ENCODE measurements at regions not wholly inside any gene's neighbourhood (a gene's known extent, or its start where the extent isn't known, plus 50 kb on each side); places are given as distances from the start of the nearest gene placed in this dataset.
A peak's percentile ranks its signal among the peaks of the same experiment; 100 is the strongest.
"Not testable (repeated sequence)": the region's sequence is repeated elsewhere in the genome, so short reads cannot be mapped to it uniquely, and the experiment has no call there.

DNA sequence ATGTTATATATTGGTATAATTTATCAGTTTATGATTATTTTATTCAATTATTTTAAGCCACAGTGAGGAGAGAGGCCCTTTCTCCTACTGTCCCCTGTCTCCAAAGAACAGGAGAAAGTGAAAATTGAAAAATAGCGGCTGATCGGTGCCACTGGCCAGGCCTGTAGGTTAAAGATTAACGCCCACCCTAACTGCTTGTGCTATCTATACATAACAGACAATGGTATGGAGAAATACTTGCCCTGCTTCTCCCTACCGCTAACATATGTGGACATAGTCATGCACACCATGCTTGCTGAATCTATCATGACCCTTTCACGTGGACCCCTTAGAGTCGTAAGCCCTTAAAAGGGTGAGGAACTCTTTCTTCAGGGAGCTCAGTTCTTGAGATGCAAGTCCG lies 67.5 kb downstream of the EIF1AY start:
- Mint-ChIP-seq H3K4me3 (no peak overlapping the region), H3K27me3 (ENCODE audit: low read depth) (no peaks in the 10 kb centered on the region), H3K4me1 (ENCODE audit: low read depth) (no peaks in the 10 kb centered on the region), H3K27ac (no peak overlapping the region), H3K9me3 (peaks cover 0 to 2% of the 10 kb centered on the region in 2 donors), H3K36me3 (ENCODE audit: insufficient read depth in 2 of 2) (no peaks in the 10 kb centered on the region)
- ATAC-seq (replicated peaks in 1 of 2) (no peak), DNase-seq (no peak)

DNA sequence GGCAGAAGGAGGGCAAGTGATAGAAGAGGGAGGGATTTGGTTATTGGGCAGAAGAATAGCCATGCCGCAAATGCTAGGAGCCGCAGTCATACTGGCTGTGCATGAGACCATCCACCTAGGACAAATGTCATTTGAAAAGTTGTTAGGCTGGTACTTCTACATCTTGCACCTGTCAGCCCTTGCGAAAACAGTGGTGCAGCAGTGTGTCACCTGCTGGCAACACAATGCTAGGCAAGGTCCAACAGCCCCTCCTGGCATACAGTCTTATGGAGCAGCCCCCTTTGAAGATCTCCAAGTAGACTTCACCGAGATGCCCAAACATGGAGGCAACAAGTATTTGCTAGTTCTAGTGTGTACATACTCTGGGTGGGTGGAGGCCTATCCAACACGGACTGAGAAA lies 72.7 kb downstream of the EIF1AY start:
- Mint-ChIP-seq H3K27ac (no peak overlapping the region), H3K27me3 (ENCODE audit: low read depth) (no peaks in the 10 kb centered on the region), H3K4me3 (no peak overlapping the region), H3K9me3 (no peaks in the 10 kb centered on the region), H3K4me1 (ENCODE audit: low read depth) (no peaks in the 10 kb centered on the region), H3K36me3 (ENCODE audit: insufficient read depth in 2 of 2) (no peaks in the 10 kb centered on the region)
- peak in 1 of 2 donors; percentile 35 for ATAC-seq (replicated peaks in 1 of 2)
- DNase-seq = peak in 1 of 2 donors; percentile 28

DNA sequence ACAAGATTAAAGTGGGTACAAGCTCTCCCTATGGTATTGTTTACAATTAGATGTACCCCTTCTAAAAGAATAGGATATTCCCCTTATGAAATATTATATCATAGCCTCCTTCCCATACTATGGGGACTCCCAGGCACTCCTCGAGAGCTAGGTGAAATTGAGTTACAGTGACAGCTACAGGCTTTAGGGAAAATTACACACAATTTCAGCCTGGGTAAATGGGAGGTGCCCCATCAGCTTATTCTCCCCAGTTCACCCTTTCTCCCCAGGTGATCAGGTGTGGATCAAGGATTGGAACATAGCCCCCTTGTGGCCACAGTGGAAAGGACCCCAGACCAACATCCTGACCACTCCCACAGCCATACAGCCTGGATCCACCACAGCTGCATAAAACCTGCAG lies 73.3 kb downstream of the EIF1AY start:
- H3K27me3 Mint-ChIP-seq (ENCODE audit: low read depth); H3K4me3 Mint-ChIP-seq; ATAC-seq (replicated peaks in 1 of 2); H3K9me3 Mint-ChIP-seq; H3K4me1 Mint-ChIP-seq (ENCODE audit: low read depth); H3K36me3 Mint-ChIP-seq (ENCODE audit: insufficient read depth in 2 of 2); H3K27ac Mint-ChIP-seq: not testable (repeated sequence)
- DNase-seq = peak in 1 of 2 donors; percentile 1

DNA sequence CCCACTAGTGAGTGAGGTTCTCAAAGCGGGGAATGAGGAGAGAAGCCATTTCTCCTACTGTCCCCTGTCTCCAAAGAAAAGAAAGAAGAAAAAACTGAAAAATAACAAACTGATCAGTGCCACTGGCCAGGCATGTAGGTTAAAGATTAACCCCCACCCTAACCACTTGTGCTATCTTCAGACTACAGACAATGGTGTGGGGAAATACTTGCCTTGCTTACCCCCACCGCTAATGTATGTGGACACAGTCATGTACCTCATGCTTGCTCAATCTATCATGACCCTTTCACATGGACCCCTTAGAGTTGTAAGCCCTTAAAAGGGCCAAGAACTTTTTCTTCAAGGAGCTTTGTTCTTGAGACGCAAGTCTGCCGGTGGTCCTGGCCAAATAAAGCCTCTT lies 75.9 kb downstream of the EIF1AY start:
- H3K9me3 Mint-ChIP-seq = no peaks in the 10 kb centered on the region
- ATAC-seq (replicated peaks in 1 of 2) = no peak
- no peaks in the 10 kb centered on the region for H3K36me3 Mint-ChIP-seq (ENCODE audit: insufficient read depth in 2 of 2)

DNA sequence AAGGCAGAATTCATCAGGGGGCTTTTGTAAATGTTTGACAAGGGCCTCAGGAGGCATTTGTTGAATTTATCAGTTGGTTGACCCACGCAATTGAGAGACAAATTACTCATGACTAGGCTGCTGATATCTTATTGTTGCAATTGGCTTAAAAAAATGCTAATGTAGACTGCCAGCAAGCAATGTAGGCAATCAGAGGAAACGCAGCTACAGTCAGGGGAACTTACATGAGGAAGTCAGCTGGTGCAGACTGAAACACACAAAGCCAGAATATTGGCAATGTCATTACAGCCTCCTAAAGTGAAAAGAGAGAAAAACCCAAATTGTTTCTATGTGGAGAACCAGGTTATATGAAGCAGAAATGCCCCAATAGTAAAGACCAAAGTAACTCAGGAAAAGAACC lies 83.9 kb downstream of the EIF1AY start:
- Mint-ChIP-seq H3K4me3 (no peak overlapping the region), H3K9me3 (no peaks in the 10 kb centered on the region), H3K36me3 (ENCODE audit: insufficient read depth in 2 of 2) (no peaks in the 10 kb centered on the region), H3K27me3 (ENCODE audit: low read depth) (no peaks in the 10 kb centered on the region), H3K27ac (no peak overlapping the region), H3K4me1 (ENCODE audit: low read depth) (no peaks in the 10 kb centered on the region)
- ATAC-seq (replicated peaks in 1 of 2) (no peak), DNase-seq (no peak)

More for the DNA sequence above, 75.9 kb downstream of the EIF1AY start:
- no peaks in the 10 kb centered on the region for H3K4me1 Mint-ChIP-seq (ENCODE audit: low read depth)
- H3K27me3 Mint-ChIP-seq (ENCODE audit: low read depth) = no peaks in the 10 kb centered on the region
- H3K4me3 Mint-ChIP-seq = no peak overlapping the region
- DNase-seq = no peak
- no peak overlapping the region for H3K27ac Mint-ChIP-seq

DNA sequence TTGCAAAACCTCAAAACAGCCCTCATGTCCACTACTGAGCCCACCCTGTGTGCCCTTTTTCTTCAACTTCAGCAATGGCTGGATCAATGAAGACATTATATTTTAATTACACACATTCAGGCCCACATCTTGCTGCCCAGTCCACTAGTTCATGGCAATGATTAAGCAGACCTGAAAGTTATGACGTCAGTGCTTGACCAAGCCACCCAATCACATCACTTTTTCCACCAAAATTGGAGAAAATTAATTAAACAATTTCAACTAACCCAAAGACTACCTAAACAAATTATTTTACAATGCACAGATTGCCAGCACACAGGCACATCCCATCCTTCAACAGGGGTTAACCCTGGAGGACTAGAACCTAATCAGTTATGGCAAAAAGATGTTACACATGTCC lies 86.6 kb downstream of the EIF1AY start:
- Mint-ChIP-seq H3K9me3 (peaks cover 0 to 2% of the 10 kb centered on the region in 2 donors), H3K27me3 (ENCODE audit: low read depth) (no peaks in the 10 kb centered on the region), H3K4me1 (ENCODE audit: low read depth) (no peaks in the 10 kb centered on the region), H3K36me3 (ENCODE audit: insufficient read depth in 2 of 2) (no peaks in the 10 kb centered on the region), H3K4me3 (no peak overlapping the region), H3K27ac (no peak overlapping the region)
- no peak for ATAC-seq (replicated peaks in 1 of 2)
- no peak for DNase-seq

DNA sequence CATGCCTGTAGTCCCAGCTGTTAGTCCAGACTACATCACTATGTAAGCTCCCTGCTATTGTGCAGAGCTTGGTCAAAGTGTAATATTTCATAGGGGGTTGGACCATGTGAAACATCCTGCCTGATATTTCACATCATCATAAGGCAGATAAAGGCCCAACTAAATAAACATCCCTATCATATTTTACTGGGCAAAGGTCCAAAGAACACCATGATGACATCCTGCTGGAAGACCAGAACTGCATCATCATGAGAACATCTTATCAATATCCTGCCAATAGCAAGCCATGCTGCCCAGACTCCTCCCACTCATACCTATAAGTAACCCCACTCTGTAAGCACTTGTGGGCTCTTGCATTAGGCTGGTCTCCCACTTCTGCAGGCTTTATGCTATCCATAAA lies 88.6 kb downstream of the EIF1AY start:
- Mint-ChIP-seq H3K27me3 (ENCODE audit: low read depth) (no peaks in the 10 kb centered on the region), H3K9me3 (peaks cover 0 to 3% of the 10 kb centered on the region in 2 donors), H3K36me3 (ENCODE audit: insufficient read depth in 2 of 2) (no peaks in the 10 kb centered on the region), H3K4me3 (no peak overlapping the region), H3K27ac (no peak overlapping the region), H3K4me1 (ENCODE audit: low read depth) (no peaks in the 10 kb centered on the region)
- ATAC-seq (replicated peaks in 1 of 2) (no peak), DNase-seq (no peak)

DNA sequence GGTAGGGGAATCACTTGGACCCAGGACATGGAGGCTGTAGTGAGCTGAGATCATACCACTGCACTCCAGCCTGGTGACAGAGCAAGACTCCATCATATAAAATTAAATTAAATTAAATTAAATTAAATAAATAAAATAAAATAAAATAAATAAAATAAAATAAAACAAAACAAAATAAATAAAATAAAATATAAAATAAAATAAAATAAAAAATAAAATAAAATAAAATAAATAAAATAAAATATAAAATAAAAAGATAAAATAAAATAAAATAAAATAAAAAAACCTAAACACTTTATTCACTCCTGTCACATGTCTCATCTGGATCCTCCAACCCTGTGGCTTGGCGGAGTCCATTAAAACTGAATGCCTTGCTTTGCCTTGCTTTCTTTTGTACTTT lies 89.8 kb downstream of the EIF1AY start:
- ATAC-seq (replicated peaks in 1 of 2); H3K27me3 Mint-ChIP-seq (ENCODE audit: low read depth); H3K4me3 Mint-ChIP-seq: not testable (repeated sequence)

DNA sequence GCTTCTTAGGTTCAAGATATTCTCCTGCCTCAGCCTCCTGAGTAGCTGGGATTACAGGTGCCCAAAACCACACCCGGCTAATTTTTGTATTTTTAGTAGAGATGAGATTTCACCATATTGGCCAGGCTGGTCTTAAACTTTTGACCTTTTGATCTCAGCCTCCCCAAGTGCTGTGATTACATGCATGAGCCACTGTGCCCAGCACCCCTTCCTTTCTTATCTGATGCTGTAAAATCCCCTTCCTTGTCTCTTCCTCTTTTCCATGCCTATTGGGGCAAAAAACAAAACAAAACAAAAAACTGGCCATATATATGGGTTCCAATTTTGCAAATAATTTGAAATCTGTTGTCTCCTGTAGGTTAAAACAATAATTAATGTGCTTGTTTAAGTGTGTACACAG lies 74.0 kb upstream of the RPS4Y2 start:
- no peaks in the 10 kb centered on the region for H3K36me3 Mint-ChIP-seq (ENCODE audit: insufficient read depth in 2 of 2)
- ATAC-seq (replicated peaks in 1 of 2) (no peak), DNase-seq (no peak)
- H3K9me3 Mint-ChIP-seq = peaks cover 0 to 2% of the 10 kb centered on the region in 2 donors
- H3K27ac Mint-ChIP-seq = no peak overlapping the region
- H3K4me3 Mint-ChIP-seq = no peak overlapping the region
- no peaks in the 10 kb centered on the region for H3K4me1 Mint-ChIP-seq (ENCODE audit: low read depth)
- H3K27me3 Mint-ChIP-seq (ENCODE audit: low read depth) = no peaks in the 10 kb centered on the region

More for the DNA sequence above, 89.8 kb downstream of the EIF1AY start:
- H3K36me3 Mint-ChIP-seq (ENCODE audit: insufficient read depth in 2 of 2); H3K9me3 Mint-ChIP-seq; DNase-seq; H3K4me1 Mint-ChIP-seq (ENCODE audit: low read depth); H3K27ac Mint-ChIP-seq: not testable (repeated sequence)

DNA sequence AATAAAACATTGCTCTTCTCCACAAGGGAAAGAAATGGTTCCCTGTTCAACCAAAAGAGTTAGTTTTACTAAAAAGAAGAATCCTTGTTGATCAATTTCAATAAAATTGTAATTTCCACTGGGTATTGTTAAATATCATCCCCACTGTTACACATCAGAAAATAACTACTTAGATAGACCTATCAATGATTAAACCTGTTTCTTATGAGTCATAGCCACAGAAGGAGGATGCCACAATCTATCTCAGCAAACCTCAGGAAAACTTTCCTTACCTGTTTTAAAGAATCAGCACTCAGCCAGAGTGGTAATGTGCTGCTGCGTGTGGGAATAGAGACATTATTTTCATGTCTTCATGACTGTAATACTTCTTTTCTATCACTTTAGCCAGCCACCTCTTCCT lies 72.5 kb upstream of the RPS4Y2 start:
- Mint-ChIP-seq H3K4me3 (no peak overlapping the region), H3K27ac (no peak overlapping the region), H3K4me1 (ENCODE audit: low read depth) (no peaks in the 10 kb centered on the region), H3K9me3 (no peaks in the 10 kb centered on the region), H3K36me3 (ENCODE audit: insufficient read depth in 2 of 2) (no peaks in the 10 kb centered on the region), H3K27me3 (ENCODE audit: low read depth) (no peaks in the 10 kb centered on the region)
- DNase-seq = no peak
- ATAC-seq (replicated peaks in 1 of 2) = no peak

DNA sequence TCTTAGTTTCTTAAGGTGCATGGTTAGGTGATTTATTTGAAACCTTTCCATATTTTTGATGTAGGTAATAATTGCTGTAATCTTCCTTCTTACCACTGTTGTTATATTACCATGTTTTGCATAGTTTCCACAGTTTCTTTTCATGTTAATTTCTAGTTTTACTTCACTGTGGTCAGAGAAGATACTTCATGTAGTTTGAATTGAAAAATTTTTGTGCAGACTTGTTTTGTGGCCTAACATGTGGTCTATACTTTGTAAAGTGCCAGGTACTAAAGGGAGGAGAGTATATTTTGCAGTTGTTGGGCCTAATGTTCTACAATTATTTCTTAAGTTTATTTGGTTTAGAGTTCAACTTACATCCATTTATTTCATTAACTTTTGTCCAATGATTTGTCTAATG lies 69.2 kb upstream of the RPS4Y2 start:
- no peaks in the 10 kb centered on the region for H3K9me3 Mint-ChIP-seq

More for the DNA sequence above, 69.2 kb upstream of the RPS4Y2 start:
- Mint-ChIP-seq H3K4me1 (ENCODE audit: low read depth) (no peaks in the 10 kb centered on the region), H3K36me3 (ENCODE audit: insufficient read depth in 2 of 2) (no peaks in the 10 kb centered on the region), H3K27me3 (ENCODE audit: low read depth) (no peaks in the 10 kb centered on the region), H3K4me3 (no peak overlapping the region), H3K27ac (no peak overlapping the region)
- DNase-seq (no peak), ATAC-seq (replicated peaks in 1 of 2) (no peak)

Measured in activated T-cell treated with anti-CD3 and anti-CD28 coated beads, Interleukin-2, amount 50 U/mL, for 72 hours (primary cell).